ENCODE measurements at regions not wholly inside any gene's neighbourhood (a gene's known extent, or its start where the extent isn't known, plus 50 kb on each side); places are given as distances from the start of the nearest gene placed in this dataset.

GRCh38 chr1:239943761-239944160 is 147.9 kb upstream of the FMN2 start:
- H3K9ac ChIP-seq (ENCODE audit: low read depth, low read length): no peak overlapping the region
- H3K4me2 ChIP-seq (ENCODE audit: low read length): no peak overlapping the region
- H3K4me3 ChIP-seq (ENCODE audit: low read length): no peak overlapping the region
- H3K9me3 ChIP-seq (replicated peaks; ENCODE audit: low read length): no peaks in the 10 kb centered on the region
- H3K27me3 ChIP-seq (ENCODE audit: control insufficient read depth, insufficient read depth, low read length): no peaks in the 10 kb centered on the region
- H3K4me1 ChIP-seq (ENCODE audit: control insufficient read depth, insufficient read depth, low read length): no peaks in the 10 kb centered on the region
- no peaks in the 10 kb centered on the region for H3K36me3 ChIP-seq (ENCODE audit: insufficient read depth, low read length)

- Histone ChIP-seq H3K4me2 (ENCODE audit: low read length) (no peak overlapping the region), H3K9ac (ENCODE audit: low read depth, low read length) (no peak overlapping the region), H3K27me3 (ENCODE audit: control insufficient read depth, insufficient read depth, low read length) (no peaks in the 10 kb centered on the region), H3K9me3 (replicated peaks; ENCODE audit: low read length) (no peaks in the 10 kb centered on the region), H3K4me1 (ENCODE audit: control insufficient read depth, insufficient read depth, low read length) (no peaks in the 10 kb centered on the region), H3K36me3 (ENCODE audit: insufficient read depth, low read length) (no peaks in the 10 kb centered on the region), H3K4me3 (ENCODE audit: low read length) (no peak overlapping the region)
These were observed 147.0 kb upstream of the FMN2 start for GRCh38 chr1:239944666-239945065.

- H3K4me3 ChIP-seq (ENCODE audit: low read length): no peak overlapping the region
- H3K36me3 ChIP-seq (ENCODE audit: insufficient read depth, low read length): no peaks in the 10 kb centered on the region
- H3K9ac ChIP-seq (ENCODE audit: low read depth, low read length): no peak overlapping the region
- no peaks in the 10 kb centered on the region for H3K4me1 ChIP-seq (ENCODE audit: control insufficient read depth, insufficient read depth, low read length)
- no peaks in the 10 kb centered on the region for H3K9me3 ChIP-seq (replicated peaks; ENCODE audit: low read length)
- no peak overlapping the region for H3K4me2 ChIP-seq (ENCODE audit: low read length)
- H3K27me3 ChIP-seq (ENCODE audit: control insufficient read depth, insufficient read depth, low read length): no peaks in the 10 kb centered on the region
These were observed 143.9 kb upstream of the FMN2 start for GRCh38 chr1:239947801-239948200.

- Histone ChIP-seq H3K36me3 (ENCODE audit: insufficient read depth, low read length) (no peaks in the 10 kb centered on the region), H3K9me3 (replicated peaks; ENCODE audit: low read length) (no peaks in the 10 kb centered on the region), H3K4me2 (ENCODE audit: low read length) (no peak overlapping the region), H3K4me1 (ENCODE audit: control insufficient read depth, insufficient read depth, low read length) (no peaks in the 10 kb centered on the region), H3K4me3 (ENCODE audit: low read length) (no peak overlapping the region), H3K27me3 (ENCODE audit: control insufficient read depth, insufficient read depth, low read length) (no peaks in the 10 kb centered on the region), H3K9ac (ENCODE audit: low read depth, low read length) (no peak overlapping the region)
These were observed 140.1 kb upstream of the FMN2 start for GRCh38 chr1:239951511-239952140.

- no peaks in the 10 kb centered on the region for H3K36me3 ChIP-seq (ENCODE audit: insufficient read depth, low read length)
- H3K27me3 ChIP-seq (ENCODE audit: control insufficient read depth, insufficient read depth, low read length): peaks cover 5% of the 10 kb centered on the region
- H3K9ac ChIP-seq (ENCODE audit: low read depth, low read length): no peak overlapping the region
- H3K4me2 ChIP-seq (ENCODE audit: low read length): no peak overlapping the region
- no peaks in the 10 kb centered on the region for H3K9me3 ChIP-seq (replicated peaks; ENCODE audit: low read length)
- H3K4me1 ChIP-seq (ENCODE audit: control insufficient read depth, insufficient read depth, low read length): no peaks in the 10 kb centered on the region
- no peak overlapping the region for H3K4me3 ChIP-seq (ENCODE audit: low read length)
These were observed 139.1 kb upstream of the FMN2 start for GRCh38 chr1:239952348-239953308.

GRCh38 chr1:239954836-239955235 is 136.8 kb upstream of the FMN2 start:
- H3K4me1 ChIP-seq (ENCODE audit: control insufficient read depth, insufficient read depth, low read length): no peaks in the 10 kb centered on the region

GRCh38 chr1:239955431-239955830 is 136.3 kb upstream of the FMN2 start:
- Histone ChIP-seq H3K36me3 (ENCODE audit: insufficient read depth, low read length) (no peaks in the 10 kb centered on the region), H3K9me3 (replicated peaks; ENCODE audit: low read length) (no peaks in the 10 kb centered on the region), H3K27me3 (ENCODE audit: control insufficient read depth, insufficient read depth, low read length) (peaks cover 23% of the 10 kb centered on the region), H3K4me2 (ENCODE audit: low read length) (no peak overlapping the region), H3K4me3 (ENCODE audit: low read length) (no peak overlapping the region), H3K4me1 (ENCODE audit: control insufficient read depth, insufficient read depth, low read length) (no peaks in the 10 kb centered on the region), H3K9ac (ENCODE audit: low read depth, low read length) (no peak overlapping the region)

More at GRCh38 chr1:239954836-239955235, 136.8 kb upstream of the FMN2 start:
- Histone ChIP-seq H3K9me3 (replicated peaks; ENCODE audit: low read length) (no peaks in the 10 kb centered on the region), H3K4me3 (ENCODE audit: low read length) (no peak overlapping the region), H3K9ac (ENCODE audit: low read depth, low read length) (no peak overlapping the region), H3K27me3 (ENCODE audit: control insufficient read depth, insufficient read depth, low read length) (peaks cover 18% of the 10 kb centered on the region), H3K36me3 (ENCODE audit: insufficient read depth, low read length) (no peaks in the 10 kb centered on the region), H3K4me2 (ENCODE audit: low read length) (no peak overlapping the region)

- Histone ChIP-seq H3K36me3 (ENCODE audit: insufficient read depth, low read length) (no peaks in the 10 kb centered on the region), H3K4me2 (ENCODE audit: low read length) (no peak overlapping the region), H3K9me3 (replicated peaks; ENCODE audit: low read length) (no peaks in the 10 kb centered on the region), H3K9ac (ENCODE audit: low read depth, low read length) (no peak overlapping the region), H3K4me1 (ENCODE audit: control insufficient read depth, insufficient read depth, low read length) (no peaks in the 10 kb centered on the region), H3K27me3 (ENCODE audit: control insufficient read depth, insufficient read depth, low read length) (peaks cover 24% of the 10 kb centered on the region), H3K4me3 (ENCODE audit: low read length) (no peak overlapping the region)
These were observed 135.4 kb upstream of the FMN2 start for GRCh38 chr1:239956263-239956662.

GRCh38 chr1:239958063-239958462 is 133.6 kb upstream of the FMN2 start:
- no peaks in the 10 kb centered on the region for H3K36me3 ChIP-seq (ENCODE audit: insufficient read depth, low read length)
- no peaks in the 10 kb centered on the region for H3K9me3 ChIP-seq (replicated peaks; ENCODE audit: low read length)
- H3K4me3 ChIP-seq (ENCODE audit: low read length): no peak overlapping the region
- H3K27me3 ChIP-seq (ENCODE audit: control insufficient read depth, insufficient read depth, low read length): peaks cover 29% of the 10 kb centered on the region
- no peak overlapping the region for H3K9ac ChIP-seq (ENCODE audit: low read depth, low read length)
- no peaks in the 10 kb centered on the region for H3K4me1 ChIP-seq (ENCODE audit: control insufficient read depth, insufficient read depth, low read length)
- H3K4me2 ChIP-seq (ENCODE audit: low read length): no peak overlapping the region

- H3K9me3 ChIP-seq (replicated peaks; ENCODE audit: low read length): no peaks in the 10 kb centered on the region
- H3K9ac ChIP-seq (ENCODE audit: low read depth, low read length): no peak overlapping the region
- H3K4me2 ChIP-seq (ENCODE audit: low read length): no peak overlapping the region
- H3K36me3 ChIP-seq (ENCODE audit: insufficient read depth, low read length): no peaks in the 10 kb centered on the region
- H3K4me1 ChIP-seq (ENCODE audit: control insufficient read depth, insufficient read depth, low read length): no peaks in the 10 kb centered on the region
- H3K4me3 ChIP-seq (ENCODE audit: low read length): no peak overlapping the region
- H3K27me3 ChIP-seq (ENCODE audit: control insufficient read depth, insufficient read depth, low read length): peaks cover 39% of the 10 kb centered on the region
These were observed 131.3 kb upstream of the FMN2 start for GRCh38 chr1:239960366-239960765.

- no peak overlapping the region for H3K9ac ChIP-seq (ENCODE audit: low read depth, low read length)
- no peaks in the 10 kb centered on the region for H3K4me1 ChIP-seq (ENCODE audit: control insufficient read depth, insufficient read depth, low read length)
- H3K36me3 ChIP-seq (ENCODE audit: insufficient read depth, low read length): no peaks in the 10 kb centered on the region
- no peaks in the 10 kb centered on the region for H3K9me3 ChIP-seq (replicated peaks; ENCODE audit: low read length)
- H3K4me2 ChIP-seq (ENCODE audit: low read length): no peak overlapping the region
- peaks cover 28% of the 10 kb centered on the region for H3K27me3 ChIP-seq (ENCODE audit: control insufficient read depth, insufficient read depth, low read length)
- no peak overlapping the region for H3K4me3 ChIP-seq (ENCODE audit: low read length)
These were observed 127.8 kb upstream of the FMN2 start for GRCh38 chr1:239963856-239964255.

Measured in skeletal muscle satellite cell (primary cell).